GM18517 (cell line): ENCODE measurements at regions not wholly inside any gene's neighbourhood (a gene's known extent, or its start where the extent isn't known, plus 50 kb on each side); places are given as distances from the start of the nearest gene placed in this dataset.

Source experiments
- ATAC-seq: cut with Tn5 transposase; IDR thresholded peaks from one replicate; pipeline ENCODE4 v1.9.1; 2021; ENCODE audit warnings: mild to moderate bottlenecking, moderate library complexity; ENCODE audit not compliant: unreplicated experiment

DNA sequence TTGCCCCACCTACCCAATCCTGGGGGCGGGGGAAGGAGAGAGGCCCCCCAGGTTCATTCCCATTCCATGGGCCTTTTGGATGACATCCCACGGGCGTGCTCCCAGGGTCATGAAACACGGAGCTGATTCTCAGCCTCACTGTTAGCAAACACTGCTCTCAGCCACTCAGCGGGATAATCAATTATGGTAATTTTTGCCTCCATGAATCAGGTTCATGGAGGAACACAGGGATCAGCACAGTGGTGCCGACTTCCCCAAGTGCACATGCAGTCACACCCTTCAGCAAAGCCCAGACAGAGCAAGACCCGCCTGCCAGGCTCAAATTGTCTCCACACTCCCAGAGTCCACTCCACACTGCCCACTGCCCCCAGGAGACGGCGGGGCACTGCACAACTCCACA lies 164.6 kb downstream of the ENGASE start:
- no peak for ATAC-seq

- ATAC-seq, result no peak
These were observed 162.9 kb downstream of the ENGASE start for GRCh38 chr17:79237448-79238053.

DNA sequence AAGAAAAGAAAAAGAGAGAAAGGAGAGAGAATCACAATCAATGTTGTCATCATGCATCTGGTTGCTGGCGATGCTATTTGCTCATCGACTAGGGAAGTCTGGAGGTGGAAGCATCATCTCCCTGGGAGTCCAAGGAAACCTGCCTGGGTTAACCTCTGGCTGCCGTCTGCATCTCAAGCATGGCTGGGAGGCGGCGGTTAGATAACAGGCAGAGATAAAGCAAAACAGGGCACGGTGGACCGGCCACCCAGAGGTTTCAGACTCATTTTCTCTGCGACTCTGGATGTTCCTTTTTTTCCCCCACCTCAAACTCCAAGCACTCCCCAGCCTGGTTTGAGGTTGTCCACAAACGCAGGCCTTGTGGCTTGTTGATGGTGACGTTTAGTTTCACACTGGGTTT lies 161.2 kb downstream of the ENGASE start:
- no peak for ATAC-seq

GRCh38 chr17:79233916-79234551 lies 159.4 kb downstream of the ENGASE start:
- ATAC-seq, result no peak

- no peak for ATAC-seq
These were observed 158.3 kb downstream of the ENGASE start for GRCh38 chr17:79232957-79233356.

GRCh38 chr17:79231766-79232287 lies 157.2 kb downstream of the ENGASE start:
- no peak for ATAC-seq

DNA sequence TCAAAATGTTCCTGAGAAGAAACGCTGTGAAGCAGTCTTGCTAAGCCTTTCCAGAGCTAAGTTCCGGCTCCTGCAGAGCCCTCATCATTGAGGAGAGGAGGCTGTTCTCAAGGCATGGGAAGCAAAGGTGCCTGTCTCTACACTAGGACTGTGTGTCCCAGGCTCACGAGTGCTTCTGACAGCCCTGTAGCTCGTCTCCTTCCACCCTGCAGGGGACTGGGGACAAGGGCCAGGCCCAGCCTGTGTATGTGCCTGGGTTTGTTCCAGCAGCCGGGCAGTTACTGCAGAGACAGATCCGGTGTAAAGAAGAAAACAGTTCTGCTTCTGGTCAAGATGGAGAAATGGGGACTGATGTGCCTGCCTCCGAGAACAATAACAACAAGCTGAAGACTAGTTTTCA lies 156.0 kb downstream of the ENGASE start:
- no peak for ATAC-seq

DNA sequence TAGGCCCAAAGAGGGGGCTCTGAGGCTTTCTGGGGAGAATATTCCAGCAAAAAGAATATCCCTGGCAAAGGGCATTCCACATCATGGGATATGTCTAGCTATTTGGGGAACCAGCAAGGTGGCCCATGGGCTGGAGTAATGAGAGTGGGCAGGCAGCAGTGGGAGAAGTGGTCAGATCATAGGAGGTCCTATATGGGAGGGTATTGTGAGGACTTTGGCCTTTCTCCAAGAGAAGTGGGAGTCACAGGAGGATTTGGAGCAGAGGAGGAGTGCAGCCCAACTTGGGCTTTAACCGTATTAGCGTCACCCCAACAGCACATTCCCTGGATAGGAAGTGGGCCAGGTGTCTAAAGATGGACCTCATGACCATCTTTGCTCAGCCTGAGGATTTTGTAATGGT lies 151.4 kb downstream of the ENGASE start:
- ATAC-seq, result no peak

DNA sequence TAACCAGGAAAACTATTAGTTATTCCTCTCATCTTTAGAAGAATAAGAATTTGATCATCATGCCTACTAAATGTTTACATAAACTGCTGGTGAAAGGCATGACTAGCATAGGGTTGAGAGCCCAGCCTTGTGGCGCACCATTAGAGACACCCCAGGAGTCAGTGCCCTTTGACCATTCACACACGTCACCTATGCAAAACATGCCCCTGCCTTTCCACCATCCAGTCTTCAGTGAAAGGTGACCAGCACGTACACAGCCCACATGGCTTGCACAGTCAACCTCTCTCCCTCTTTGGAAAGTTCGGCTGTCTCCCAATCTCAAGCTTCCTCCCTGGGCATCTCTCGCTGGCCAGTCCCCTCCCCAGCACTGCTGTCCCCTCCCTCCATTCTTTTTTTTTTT lies 150.3 kb downstream of the ENGASE start:
- no peak for ATAC-seq

GRCh38 chr17:79224476-79224875 lies 149.9 kb downstream of the ENGASE start:
- ATAC-seq, result no peak

GRCh38 chr17:79223953-79224352 lies 149.3 kb downstream of the ENGASE start:
- ATAC-seq, result no peak

- ATAC-seq, result no peak
These were observed 148.8 kb downstream of the ENGASE start for GRCh38 chr17:79223471-79223870.

DNA sequence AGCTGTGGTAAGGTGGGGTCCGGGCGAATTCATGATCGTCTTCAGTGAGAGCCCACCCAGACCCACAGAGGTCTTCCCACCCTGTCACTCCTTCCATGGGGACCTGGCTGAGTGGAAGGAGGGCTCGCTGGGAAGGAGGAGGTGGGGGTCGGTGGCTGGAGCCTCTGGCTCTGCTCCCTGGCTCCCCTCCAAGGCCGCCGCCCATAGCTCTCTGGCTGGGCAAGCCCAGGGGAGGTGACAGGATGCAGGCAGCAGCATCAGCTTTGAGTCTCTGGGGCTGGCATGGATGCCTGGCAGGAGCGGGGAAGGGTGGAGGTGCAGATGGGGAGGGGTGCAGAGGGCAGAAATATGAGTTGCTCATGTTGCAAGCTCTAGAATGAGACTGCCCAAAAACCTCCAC lies 147.0 kb downstream of the ENGASE start:
- ATAC-seq, result no peak

- ATAC-seq, result no peak
These were observed 146.2 kb downstream of the ENGASE start for GRCh38 chr17:79220713-79221291.

DNA sequence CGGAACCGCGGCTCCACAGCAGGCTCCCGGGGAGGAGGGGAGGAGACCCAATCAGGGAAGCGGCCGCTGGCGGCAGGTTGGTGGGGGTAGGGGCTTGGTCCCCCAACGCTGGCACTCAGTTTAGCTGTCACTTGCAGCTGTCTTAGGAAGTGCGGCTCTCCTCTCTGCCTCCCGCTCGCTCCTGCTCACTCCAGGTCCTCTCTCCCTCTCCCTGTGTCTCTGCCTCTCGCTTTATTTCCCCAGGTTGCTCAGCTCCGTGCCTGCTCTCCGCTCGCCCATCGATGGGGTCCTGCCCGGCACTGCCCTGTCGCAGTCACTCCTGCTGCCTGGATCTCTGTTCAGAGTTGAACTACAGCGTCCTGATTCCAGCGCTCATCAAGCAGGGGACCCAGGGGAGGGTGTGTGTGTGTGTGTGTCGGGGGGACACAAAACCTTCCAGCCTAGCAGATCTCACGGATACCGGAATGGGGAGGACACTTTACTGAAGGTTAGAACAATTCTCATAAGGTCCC lies 145.6 kb downstream of the ENGASE start:
- no peak for ATAC-seq

GRCh38 chr17:79219208-79219935 lies 144.7 kb downstream of the ENGASE start:
- no peak for ATAC-seq

- ATAC-seq, result no peak
These were observed 144.2 kb downstream of the ENGASE start for GRCh38 chr17:79218825-79219200.

- no peak for ATAC-seq
These were observed 143.7 kb downstream of the ENGASE start for GRCh38 chr17:79218175-79218824.

- ATAC-seq, result no peak
These were observed 143.0 kb downstream of the ENGASE start for GRCh38 chr17:79217473-79218135.

- no peak for ATAC-seq
These were observed 142.2 kb downstream of the ENGASE start for GRCh38 chr17:79216826-79217225.
